OCI-LY1 (cell line): ENCODE measurements at regions not wholly inside any gene's neighbourhood (a gene's known extent, or its start where the extent isn't known, plus 50 kb on each side); places are given as distances from the start of the nearest gene placed in this dataset.

Source experiments
- H2AFZ ChIP-seq: fragments of 200-600 bp; sonication (generic), shearing (Covaris generic); 2 replicates; pipeline ENCODE4 v1.6.0; 2014; ENCODE audit warnings: antibody characterized with exemption, mild to moderate bottlenecking, low read length
- H3F3A ChIP-seq: fragments of 200-600 bp; sonication (generic), shearing (Covaris generic); 2 replicates; pipeline ENCODE4 v1.6.0; 2014; ENCODE audit warnings: mild to moderate bottlenecking, antibody characterized with exemption, low read length, moderate library complexity; ENCODE audit not compliant: insufficient read depth
- H3K27ac ChIP-seq: fragments of 200-600 bp; sonication (generic); 2 replicates; pipeline ENCODE4 v1.5.1; 2014; ENCODE audit warnings: low read length, mixed run types, mild to moderate bottlenecking, low read depth; ENCODE audit not compliant: poor library complexity, severe bottlenecking
- H3K27me3 ChIP-seq: fragments of 200-600 bp; sonication (generic); 2 replicates; pipeline ENCODE4 v1.6.0; 2014; ENCODE audit warnings: antibody characterized with exemption, mild to moderate bottlenecking, low read length, moderate library complexity; ENCODE audit not compliant: insufficient read depth
- H3K36me3 ChIP-seq: fragments of 200-600 bp; sonication (generic); 2 replicates; pipeline ENCODE4 v1.6.1; 2014; ENCODE audit warnings: mild to moderate bottlenecking, antibody characterized with exemption, low read length, moderate library complexity, mixed read lengths; ENCODE audit not compliant: insufficient read depth
- H3K4me1 ChIP-seq: fragments of 200-600 bp; sonication (generic); 2 replicates; pipeline ENCODE4 v1.5.1; 2014; ENCODE audit warnings: mild to moderate bottlenecking, low read length, moderate library complexity; ENCODE audit not compliant: insufficient read depth, severe bottlenecking
- H3K4me2 ChIP-seq: fragments of 200-600 bp; sonication (generic), shearing (Covaris generic); 2 replicates; pipeline ENCODE4 v1.6.1; 2014; ENCODE audit warnings: low read length
- H3K4me3 ChIP-seq: fragments of 200-600 bp; sonication (generic); 2 replicates; pipeline ENCODE4 v1.5.1; 2014; ENCODE audit warnings: low read length, low read depth, mild to moderate bottlenecking, mixed read lengths; ENCODE audit not compliant: poor library complexity, severe bottlenecking
- H3K79me2 ChIP-seq: fragments of 200-600 bp; shearing (Covaris generic); 2 replicates; pipeline ENCODE4 v1.6.1; 2016; ENCODE audit warnings: mixed run types, low read length, mixed read lengths; ENCODE audit not compliant: insufficient read depth
- H3K9ac ChIP-seq: fragments of 200-600 bp; sonication (generic), shearing (Covaris generic); 2 replicates; pipeline ENCODE4 v1.6.1; 2014; ENCODE audit warnings: mild to moderate bottlenecking, low read length, mixed read lengths
- H3K9me2 ChIP-seq: fragments of 200-600 bp; sonication (generic), shearing (Covaris generic); 2 replicates; pipeline ENCODE4 v1.6.1; 2014; ENCODE audit warnings: low read depth, mild to moderate bottlenecking, low read length, mixed read lengths
- H3K9me3 ChIP-seq: fragments of 200-600 bp; shearing (Covaris generic); 2 replicates; pipeline ENCODE4 v1.6.1; 2014; ENCODE audit warnings: low read length, mixed read lengths
- H4K20me1 ChIP-seq: fragments of 200-600 bp; sonication (generic), shearing (Covaris generic); 2 replicates; pipeline ENCODE4 v1.6.0; 2016; ENCODE audit warnings: mild to moderate bottlenecking, low read length; ENCODE audit not compliant: insufficient read depth
- EZH2 ChIP-seq: fragments of 200-600 bp; sonication (generic), shearing (Covaris generic); IDR thresholded peaks from 2 replicates; pipeline ENCODE4 v1.8.0; 2017; ENCODE audit warnings: borderline replicate concordance, mixed run types, mild to moderate bottlenecking, antibody characterized with exemption, low read length, moderate library complexity, mixed read lengths
- TF ChIP-seq, protein P1 (sequence below): fragments of 200-600 bp; sonication (generic), shearing (Covaris generic); IDR thresholded peaks from 2 replicates; pipeline ENCODE4 v1.5.1; 2017; ENCODE audit warnings: mild to moderate bottlenecking, antibody characterized with exemption, low read length, moderate library complexity, mixed read lengths

DNA sequence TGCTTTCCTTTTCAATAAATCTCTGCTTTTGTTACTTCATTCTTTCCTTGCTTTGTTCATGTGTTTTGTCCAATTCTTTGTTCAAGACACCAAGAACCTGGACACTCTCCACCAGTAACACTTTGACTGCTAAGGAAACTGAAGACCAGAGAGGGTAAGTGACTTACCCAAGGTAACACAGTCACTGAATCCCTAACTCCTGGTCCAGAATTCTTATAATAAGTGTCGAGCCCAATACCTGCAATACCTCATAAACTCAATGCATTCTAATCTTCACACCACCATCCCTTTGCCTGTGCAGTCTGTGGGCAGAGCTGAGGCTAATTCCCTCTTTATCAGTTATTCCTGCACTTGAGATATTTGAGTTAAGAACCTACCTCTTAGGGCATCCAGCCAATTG is 237.8 kb downstream of the UACA start:
- H3K79me2 ChIP-seq = no peaks in the 10 kb centered on the region
- no peak overlapping the region for H3K4me2 ChIP-seq
- no peak overlapping the region for H3K9ac ChIP-seq
- TF ChIP-seq, protein P1, sequence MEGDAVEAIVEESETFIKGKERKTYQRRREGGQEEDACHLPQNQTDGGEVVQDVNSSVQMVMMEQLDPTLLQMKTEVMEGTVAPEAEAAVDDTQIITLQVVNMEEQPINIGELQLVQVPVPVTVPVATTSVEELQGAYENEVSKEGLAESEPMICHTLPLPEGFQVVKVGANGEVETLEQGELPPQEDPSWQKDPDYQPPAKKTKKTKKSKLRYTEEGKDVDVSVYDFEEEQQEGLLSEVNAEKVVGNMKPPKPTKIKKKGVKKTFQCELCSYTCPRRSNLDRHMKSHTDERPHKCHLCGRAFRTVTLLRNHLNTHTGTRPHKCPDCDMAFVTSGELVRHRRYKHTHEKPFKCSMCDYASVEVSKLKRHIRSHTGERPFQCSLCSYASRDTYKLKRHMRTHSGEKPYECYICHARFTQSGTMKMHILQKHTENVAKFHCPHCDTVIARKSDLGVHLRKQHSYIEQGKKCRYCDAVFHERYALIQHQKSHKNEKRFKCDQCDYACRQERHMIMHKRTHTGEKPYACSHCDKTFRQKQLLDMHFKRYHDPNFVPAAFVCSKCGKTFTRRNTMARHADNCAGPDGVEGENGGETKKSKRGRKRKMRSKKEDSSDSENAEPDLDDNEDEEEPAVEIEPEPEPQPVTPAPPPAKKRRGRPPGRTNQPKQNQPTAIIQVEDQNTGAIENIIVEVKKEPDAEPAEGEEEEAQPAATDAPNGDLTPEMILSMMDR = no peak
- TF ChIP-seq EZH2 = no peak
- no peaks in the 10 kb centered on the region for H3K9me2 ChIP-seq
- no peak overlapping the region for H3K4me3 ChIP-seq
- no peak overlapping the region for H3K27ac ChIP-seq
- H4K20me1 ChIP-seq = no peaks in the 10 kb centered on the region
- H3K9me3 ChIP-seq = no peaks in the 10 kb centered on the region
- no peaks in the 10 kb centered on the region for H3K27me3 ChIP-seq
- no peak overlapping the region for H2AFZ ChIP-seq
- peaks cover 23% of the 10 kb centered on the region for H3K4me1 ChIP-seq
- no peaks in the 10 kb centered on the region for H3K36me3 ChIP-seq
- H3F3A ChIP-seq = no peaks in the 10 kb centered on the region

DNA sequence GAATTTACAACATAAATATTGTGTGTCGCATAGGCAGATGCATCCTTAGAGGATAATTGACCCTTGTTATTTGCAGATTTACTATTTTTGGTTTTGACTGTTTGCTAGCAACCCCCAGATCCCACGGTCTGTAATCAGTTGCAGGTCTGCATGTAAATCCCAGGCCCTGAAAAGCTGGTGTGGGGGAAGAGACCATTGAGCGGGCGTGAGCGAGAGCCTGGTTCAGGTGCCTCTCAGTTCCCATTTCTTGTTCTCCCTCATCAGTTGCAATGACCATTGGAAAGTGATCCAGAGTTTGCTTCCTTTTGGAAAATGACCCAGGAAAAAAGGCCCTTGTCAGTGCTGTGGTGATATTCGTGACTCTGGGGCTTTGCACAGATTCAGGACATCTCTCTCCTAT is 238.9 kb downstream of the UACA start:
- no peaks in the 10 kb centered on the region for H3K79me2 ChIP-seq
- H3K4me1 ChIP-seq = peaks cover 23% of the 10 kb centered on the region
- H4K20me1 ChIP-seq = no peaks in the 10 kb centered on the region
- H3K27me3 ChIP-seq = no peaks in the 10 kb centered on the region
- no peaks in the 10 kb centered on the region for H3K9me3 ChIP-seq
- no peak overlapping the region for H3K9ac ChIP-seq
- no peaks in the 10 kb centered on the region for H3F3A ChIP-seq
- H3K9me2 ChIP-seq = no peaks in the 10 kb centered on the region
- H3K36me3 ChIP-seq = no peaks in the 10 kb centered on the region
- no peak overlapping the region for H3K4me3 ChIP-seq
- no peak overlapping the region for H2AFZ ChIP-seq
- H3K27ac ChIP-seq = no peak overlapping the region
- TF ChIP-seq, protein P1 = no peak
- no peak for TF ChIP-seq EZH2
- H3K4me2 ChIP-seq = no peak overlapping the region

DNA sequence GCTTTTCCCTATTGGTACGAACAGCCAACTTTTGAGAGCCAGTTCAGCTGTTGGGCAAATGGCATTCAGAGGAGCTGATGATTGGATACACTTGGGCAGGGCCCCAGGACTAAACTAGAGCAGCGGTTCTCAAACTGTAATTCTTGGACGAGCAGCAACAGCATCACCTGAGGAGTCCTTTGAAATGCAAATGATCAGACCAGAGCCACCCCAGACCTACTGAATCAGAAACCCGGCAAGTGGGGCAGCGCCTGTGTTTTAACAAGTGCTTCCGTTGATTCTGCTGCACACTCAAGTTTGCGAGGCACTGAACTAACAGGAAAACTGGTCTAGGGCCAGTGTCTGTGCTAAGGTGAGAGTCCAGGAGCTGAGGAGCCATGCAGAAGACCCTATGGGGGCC is 239.7 kb downstream of the UACA start:
- TF ChIP-seq, protein P1 = no peak
- TF ChIP-seq EZH2 = no peak
- H3K79me2 ChIP-seq = no peaks in the 10 kb centered on the region
- no peak overlapping the region for H3K9ac ChIP-seq
- H3K4me1 ChIP-seq = peaks cover 20% of the 10 kb centered on the region
- no peaks in the 10 kb centered on the region for H4K20me1 ChIP-seq
- no peaks in the 10 kb centered on the region for H3F3A ChIP-seq
- H3K4me2 ChIP-seq = no peak overlapping the region
- no peak overlapping the region for H3K27ac ChIP-seq
- no peak overlapping the region for H3K4me3 ChIP-seq
- H3K9me3 ChIP-seq = no peaks in the 10 kb centered on the region
- H3K9me2 ChIP-seq = no peaks in the 10 kb centered on the region
- no peaks in the 10 kb centered on the region for H3K36me3 ChIP-seq
- H2AFZ ChIP-seq = no peak overlapping the region
- no peaks in the 10 kb centered on the region for H3K27me3 ChIP-seq
